GM12865 (cell line): ENCODE measurements at regions not wholly inside any gene's neighbourhood (a gene's known extent, or its start where the extent isn't known, plus 50 kb on each side); places are given as distances from the start of the nearest gene placed in this dataset.

Experiments used
- DNase-seq: peaks from one replicate; pipeline ENCODE4 v3.0.0; 2010; ENCODE audit warnings: low read depth
- H3K4me3 ChIP-seq: 2 replicates; pipeline ENCODE4 v1.5.1; 2011; ENCODE audit warnings: mild to moderate bottlenecking, low read depth, low read length, control low read depth
- TF ChIP-seq, protein P1 (sequence below): IDR thresholded peaks from 2 replicates; pipeline ENCODE4 v1.5.1; 2011; ENCODE audit warnings: low read length, control low read depth, low read depth, inconsistent platforms; ENCODE audit not compliant: insufficient read depth; ENCODE audit errors: missing control alignments

DNA sequence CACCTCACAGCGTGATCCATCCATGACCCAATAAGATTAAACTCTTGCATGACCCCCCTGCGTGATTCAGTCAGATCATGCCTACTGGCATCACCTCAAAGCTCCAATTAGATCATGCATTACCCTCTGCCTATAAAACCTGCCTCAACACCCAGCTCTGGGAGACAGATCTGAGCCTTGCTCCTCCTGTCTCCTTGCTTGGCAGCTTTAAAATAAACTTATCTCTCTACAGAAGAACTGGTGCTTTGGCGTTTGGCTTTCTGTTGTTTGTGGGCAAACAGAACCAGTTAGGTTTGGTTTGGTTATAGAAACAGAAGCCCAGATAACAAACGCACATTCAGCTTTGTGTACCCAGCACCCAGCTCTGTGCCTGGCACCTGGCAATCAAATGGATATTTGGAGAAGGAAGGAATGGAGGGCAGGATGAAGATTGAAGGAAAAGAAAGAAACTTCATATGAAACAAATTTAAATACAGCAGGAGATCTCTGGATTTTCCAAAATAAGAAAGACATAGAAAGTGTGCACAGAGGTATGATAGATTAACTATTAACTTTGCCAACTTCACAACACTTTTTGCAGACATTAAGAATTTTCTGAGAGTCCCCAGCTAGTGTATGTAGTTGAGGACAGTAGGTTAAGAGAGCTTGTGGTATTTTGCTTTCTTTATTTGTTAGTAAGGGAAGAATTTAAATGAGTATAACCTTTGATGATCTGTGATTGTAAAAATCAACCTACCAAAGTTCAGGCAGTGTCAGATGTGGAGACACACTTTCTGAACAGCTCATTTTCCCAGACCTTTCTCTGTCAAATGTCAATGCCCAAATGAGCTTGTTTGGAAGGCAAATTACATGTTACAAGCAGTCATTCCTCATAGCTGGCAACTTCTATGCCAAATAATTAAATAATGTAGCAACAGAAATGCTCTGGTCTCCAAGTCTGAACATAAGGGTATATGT lies 102.1 kb upstream of the ASTN2 start:
- DNase-seq, result no peak
- TF ChIP-seq, protein P1, sequence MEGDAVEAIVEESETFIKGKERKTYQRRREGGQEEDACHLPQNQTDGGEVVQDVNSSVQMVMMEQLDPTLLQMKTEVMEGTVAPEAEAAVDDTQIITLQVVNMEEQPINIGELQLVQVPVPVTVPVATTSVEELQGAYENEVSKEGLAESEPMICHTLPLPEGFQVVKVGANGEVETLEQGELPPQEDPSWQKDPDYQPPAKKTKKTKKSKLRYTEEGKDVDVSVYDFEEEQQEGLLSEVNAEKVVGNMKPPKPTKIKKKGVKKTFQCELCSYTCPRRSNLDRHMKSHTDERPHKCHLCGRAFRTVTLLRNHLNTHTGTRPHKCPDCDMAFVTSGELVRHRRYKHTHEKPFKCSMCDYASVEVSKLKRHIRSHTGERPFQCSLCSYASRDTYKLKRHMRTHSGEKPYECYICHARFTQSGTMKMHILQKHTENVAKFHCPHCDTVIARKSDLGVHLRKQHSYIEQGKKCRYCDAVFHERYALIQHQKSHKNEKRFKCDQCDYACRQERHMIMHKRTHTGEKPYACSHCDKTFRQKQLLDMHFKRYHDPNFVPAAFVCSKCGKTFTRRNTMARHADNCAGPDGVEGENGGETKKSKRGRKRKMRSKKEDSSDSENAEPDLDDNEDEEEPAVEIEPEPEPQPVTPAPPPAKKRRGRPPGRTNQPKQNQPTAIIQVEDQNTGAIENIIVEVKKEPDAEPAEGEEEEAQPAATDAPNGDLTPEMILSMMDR, result no peak
- no peak overlapping the region for H3K4me3 ChIP-seq

GRCh38 chr9:117511852-117512481 lies 97.1 kb upstream of the ASTN2 start:
- H3K4me3 ChIP-seq, result no peak overlapping the region
- no peak for DNase-seq
- TF ChIP-seq, protein P1, result no peak

GRCh38 chr9:117496307-117496706 lies 81.5 kb upstream of the ASTN2 start:
- DNase-seq, result no peak

DNA sequence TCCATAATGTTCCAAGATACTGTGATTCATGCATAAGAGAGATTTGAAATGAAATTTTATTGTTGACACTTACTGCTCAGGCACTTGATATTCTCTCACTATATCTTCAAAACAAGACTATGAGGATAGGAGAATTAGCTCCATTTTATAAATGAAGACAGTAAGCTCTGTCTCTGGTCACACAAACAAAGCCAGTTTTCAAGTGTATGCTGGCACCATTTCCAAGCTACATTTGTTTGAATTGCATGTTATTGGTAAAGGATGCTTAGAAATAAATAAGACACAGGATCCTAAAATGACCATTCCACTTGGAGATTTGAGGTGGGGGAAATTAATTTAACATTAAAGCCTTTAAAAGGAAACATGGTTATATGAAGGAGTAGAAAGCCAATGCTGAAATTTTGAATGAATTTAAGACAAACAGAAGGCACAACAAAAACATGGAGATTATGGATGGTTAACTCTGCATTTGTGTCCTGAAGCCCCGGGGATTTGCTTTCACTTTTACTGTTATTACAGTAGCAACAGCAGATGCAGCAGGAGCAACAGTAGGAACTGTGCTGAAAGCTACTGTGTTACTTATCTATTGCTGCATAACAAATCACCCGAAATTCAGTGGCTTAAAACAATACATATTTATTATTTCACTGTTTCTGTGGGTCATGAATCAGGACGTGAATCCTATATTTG lies 79.7 kb upstream of the ASTN2 start:
- TF ChIP-seq, protein P1, result no peak
- no peak overlapping the region for H3K4me3 ChIP-seq
- no peak for DNase-seq

More at GRCh38 chr9:117496307-117496706, 81.5 kb upstream of the ASTN2 start:
- TF ChIP-seq, protein P1, result no peak
- H3K4me3 ChIP-seq, result no peak overlapping the region

- TF ChIP-seq, protein P1, result no peak
- no peak for DNase-seq
- H3K4me3 ChIP-seq, result no peak overlapping the region
Measured at GRCh38 chr9:117492476-117492875, 77.6 kb upstream of the ASTN2 start.

DNA sequence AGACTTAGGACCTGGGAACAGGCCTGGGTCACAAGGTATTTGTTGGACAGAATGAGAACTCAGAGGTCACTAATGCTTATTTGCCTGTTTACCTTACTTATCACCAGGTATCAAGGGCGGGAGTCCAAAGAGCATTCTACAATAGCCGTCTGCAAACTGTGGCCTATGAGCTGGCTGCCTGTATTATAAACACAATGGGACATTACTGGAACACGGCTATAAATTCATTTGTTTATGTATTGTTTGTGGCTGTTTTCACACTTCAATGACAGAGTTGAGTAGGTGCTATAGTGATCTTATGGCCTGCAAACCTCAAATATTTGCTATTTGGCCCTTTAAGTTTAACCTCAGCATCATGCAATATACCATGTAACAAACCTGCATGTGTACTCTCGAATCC lies 76.6 kb upstream of the ASTN2 start:
- DNase-seq, result no peak
- TF ChIP-seq, protein P1, result no peak
- H3K4me3 ChIP-seq, result no peak overlapping the region
